GM23338 (cell line): ENCODE measurements at regions not wholly inside any gene's neighbourhood (a gene's known extent, or its start where the extent isn't known, plus 50 kb on each side); places are given as distances from the start of the nearest gene placed in this dataset.
A peak's percentile ranks its signal among the peaks of the same experiment; 100 is the strongest.

Source experiments
- ATAC-seq: fragments of 200-7000 bp; cut with Tn5 transposase; 3 replicates; pipeline ENCODE4 v1.9.1; 2020
- DNase-seq: peaks from one replicate; pipeline ENCODE4 v3.0.0-alpha.2; 2015; ENCODE audit warnings: low spot score
- H2AFZ ChIP-seq: fragments of 200-600 bp; sonication (generic); 2 replicates; pipeline ENCODE4 v1.8.0; 2016; ENCODE audit warnings: antibody characterized with exemption, mild to moderate bottlenecking, moderate library complexity
- H3F3A ChIP-seq: fragments of 200-600 bp; sonication (generic); replicated peaks from 2 replicates; pipeline ENCODE4 v1.8.0; 2017; ENCODE audit warnings: antibody characterized with exemption, mixed run types, low read depth
- H3K27ac ChIP-seq: fragments of 200-600 bp; sonication (generic); 2 replicates; pipeline ENCODE4 v1.6.1; 2016; ENCODE audit warnings: low read depth
- H3K27me3 ChIP-seq: fragments of 200-600 bp; sonication (generic); 2 replicates; pipeline ENCODE4 v1.8.0; 2016; ENCODE audit warnings: mild to moderate bottlenecking, mixed run types, moderate library complexity; ENCODE audit not compliant: insufficient read depth
- H3K36me3 ChIP-seq: fragments of 200-600 bp; sonication (generic); 2 replicates; pipeline ENCODE4 v1.8.0; 2016; ENCODE audit warnings: mild to moderate bottlenecking; ENCODE audit not compliant: insufficient read depth
- H3K4me1 ChIP-seq: fragments of 200-600 bp; sonication (generic); 2 replicates; pipeline ENCODE4 v1.8.0; 2016; ENCODE audit warnings: mild to moderate bottlenecking, moderate library complexity; ENCODE audit not compliant: insufficient read depth
- H3K4me2 ChIP-seq: fragments of 200-600 bp; sonication (generic); 2 replicates; pipeline ENCODE4 v1.7.1; 2017; ENCODE audit warnings: mixed run types
- H3K4me3 ChIP-seq: fragments of 200-600 bp; sonication (generic); 2 replicates; pipeline ENCODE4 v1.6.1; 2016; ENCODE audit warnings: mixed run types
- H3K79me2 ChIP-seq: fragments of 200-600 bp; sonication (generic); replicated peaks from 2 replicates; pipeline ENCODE4 v1.8.0; 2017; ENCODE audit warnings: mild to moderate bottlenecking; ENCODE audit not compliant: insufficient read depth
- H3K9me2 ChIP-seq: fragments of 200-600 bp; sonication (generic); 2 replicates; pipeline ENCODE4 v1.8.0; 2017; ENCODE audit not compliant: insufficient read depth
- H4K20me1 ChIP-seq: fragments of 200-600 bp; sonication (generic); replicated peaks from 2 replicates; pipeline ENCODE4 v1.8.0; 2017; ENCODE audit warnings: mild to moderate bottlenecking; ENCODE audit not compliant: insufficient read depth
- H3K27ac Mint-ChIP-seq: 2 replicates; pipeline ENCODE4 v1.8.0; 2020; ENCODE audit warnings: inconsistent platforms, mild to moderate bottlenecking, moderate library complexity, mixed read lengths
- H3K27me3 Mint-ChIP-seq: 3 replicates; pipeline ENCODE4 v1.8.0; 2022; ENCODE audit warnings: low read depth, mild to moderate bottlenecking, moderate library complexity, mixed read lengths, inconsistent platforms; ENCODE audit not compliant: insufficient read depth, poor library complexity
- H3K36me3 Mint-ChIP-seq: 3 replicates; pipeline ENCODE4 v1.8.0; 2021; ENCODE audit warnings: low read depth, mild to moderate bottlenecking, inconsistent platforms, moderate library complexity, mixed read lengths
- H3K4me1 Mint-ChIP-seq: 3 replicates; pipeline ENCODE4 v1.8.0; 2020; ENCODE audit warnings: mild to moderate bottlenecking, inconsistent platforms, mixed read lengths
- H3K4me3 Mint-ChIP-seq: 3 replicates; pipeline ENCODE4 v1.8.0; 2021; ENCODE audit warnings: moderate library complexity, mild to moderate bottlenecking, inconsistent platforms, mixed read lengths
- H3K9me3 Mint-ChIP-seq: 3 replicates; pipeline ENCODE4 v1.8.0; 2020; ENCODE audit warnings: moderate library complexity, mild to moderate bottlenecking, inconsistent platforms, mixed read lengths
- CREB1 ChIP-seq: fragments of 250-450 bp; sonication (Bioruptor Pico); IDR thresholded peaks from 2 replicates; pipeline ENCODE4 v1.5.0; 2020; ENCODE audit warnings: low read depth, mild to moderate bottlenecking, moderate library complexity
- ETS1 ChIP-seq: IDR thresholded peaks from 2 replicates; pipeline ENCODE4 v1.6.1; 2016; ENCODE audit warnings: antibody characterized with exemption
- EZH2 ChIP-seq: fragments of 200-600 bp; sonication (generic); IDR thresholded peaks from one replicate; pipeline ENCODE4 v1.8.0; 2017; ENCODE audit warnings: antibody characterized with exemption, mild to moderate bottlenecking, low read depth; ENCODE audit not compliant: unreplicated experiment
- JUNB ChIP-seq: IDR thresholded peaks from one replicate; pipeline ENCODE4 v1.6.1; 2016; ENCODE audit warnings: antibody characterized with exemption; ENCODE audit not compliant: unreplicated experiment
- POLR2AphosphoS5 ChIP-seq: IDR thresholded peaks from 2 replicates; pipeline ENCODE4 v1.6.1; 2016; ENCODE audit warnings: antibody characterized with exemption, low read depth
- REST ChIP-seq: IDR thresholded peaks from one replicate; pipeline ENCODE4 v1.6.1; 2018; ENCODE audit warnings: antibody characterized with exemption; ENCODE audit not compliant: unreplicated experiment
- ZNF114 ChIP-seq: fragments of 250-450 bp; sonication (Bioruptor Pico); IDR thresholded peaks from 2 replicates; pipeline ENCODE4 v1.5.0; 2020; ENCODE audit warnings: mild to moderate bottlenecking, moderate library complexity
- TF ChIP-seq, protein P1 (sequence below): fragments of 250-450 bp; sonication (Bioruptor Pico); IDR thresholded peaks from 2 replicates; pipeline ENCODE4 v1.5.0; 2020; ENCODE audit warnings: mild to moderate bottlenecking, moderate library complexity
- TF ChIP-seq, protein P2 (sequence below), 2 experiments: fragments of 200-600 bp in 1 of 2; sonication (generic) in 1 of 2; conservative IDR thresholded peaks; 2 replicates each; pipeline versions ENCODE4 v1.5.1 to v1.6.1; 2016 to 2017; ENCODE audit warnings: antibody characterized with exemption in 2 of 2, low read depth in 2 of 2, mild to moderate bottlenecking in 2 of 2, moderate library complexity in 1 of 2

DNA sequence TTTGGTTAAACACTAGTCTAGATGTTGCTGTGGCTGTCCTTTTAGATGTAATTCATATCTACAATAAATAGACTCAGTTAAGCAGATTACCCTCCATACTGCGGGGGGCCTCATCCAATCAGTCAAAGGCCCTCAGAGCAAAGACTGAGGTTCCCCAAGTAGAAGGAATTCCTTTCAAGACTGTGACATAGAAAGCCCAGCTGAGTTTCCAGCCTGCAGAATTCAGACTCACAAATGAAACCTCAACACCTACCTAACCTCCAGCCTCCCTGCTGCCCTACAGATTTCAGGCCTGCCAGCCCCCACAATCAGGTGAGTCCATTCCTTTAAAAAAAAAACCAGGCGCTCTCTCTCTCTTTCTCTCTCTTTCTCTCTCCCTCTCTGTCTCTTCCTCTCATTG lies 73.6 kb upstream of the NSMCE3 start:
- H3K4me1 ChIP-seq = peaks cover 25% of the 10 kb centered on the region
- H3K27me3 Mint-ChIP-seq = peaks cover 12% of the 10 kb centered on the region
- H3K4me1 Mint-ChIP-seq = peaks cover 64% of the 10 kb centered on the region
- H3K27ac ChIP-seq = peak overlapping the region; percentile 8; the same call in 1 of the 2 replicates
- peak; percentile 37 for DNase-seq
- H2AFZ ChIP-seq = no peak overlapping the region
- no peak for ATAC-seq
- H3F3A ChIP-seq = no peaks in the 10 kb centered on the region
- TF ChIP-seq ZNF114 (no peak), REST (no peak), EZH2 (no peak), POLR2AphosphoS5 (no peak), CREB1 (no peak), JUNB (no peak), ETS1 (no peak)
- TF ChIP-seq, protein P1, sequence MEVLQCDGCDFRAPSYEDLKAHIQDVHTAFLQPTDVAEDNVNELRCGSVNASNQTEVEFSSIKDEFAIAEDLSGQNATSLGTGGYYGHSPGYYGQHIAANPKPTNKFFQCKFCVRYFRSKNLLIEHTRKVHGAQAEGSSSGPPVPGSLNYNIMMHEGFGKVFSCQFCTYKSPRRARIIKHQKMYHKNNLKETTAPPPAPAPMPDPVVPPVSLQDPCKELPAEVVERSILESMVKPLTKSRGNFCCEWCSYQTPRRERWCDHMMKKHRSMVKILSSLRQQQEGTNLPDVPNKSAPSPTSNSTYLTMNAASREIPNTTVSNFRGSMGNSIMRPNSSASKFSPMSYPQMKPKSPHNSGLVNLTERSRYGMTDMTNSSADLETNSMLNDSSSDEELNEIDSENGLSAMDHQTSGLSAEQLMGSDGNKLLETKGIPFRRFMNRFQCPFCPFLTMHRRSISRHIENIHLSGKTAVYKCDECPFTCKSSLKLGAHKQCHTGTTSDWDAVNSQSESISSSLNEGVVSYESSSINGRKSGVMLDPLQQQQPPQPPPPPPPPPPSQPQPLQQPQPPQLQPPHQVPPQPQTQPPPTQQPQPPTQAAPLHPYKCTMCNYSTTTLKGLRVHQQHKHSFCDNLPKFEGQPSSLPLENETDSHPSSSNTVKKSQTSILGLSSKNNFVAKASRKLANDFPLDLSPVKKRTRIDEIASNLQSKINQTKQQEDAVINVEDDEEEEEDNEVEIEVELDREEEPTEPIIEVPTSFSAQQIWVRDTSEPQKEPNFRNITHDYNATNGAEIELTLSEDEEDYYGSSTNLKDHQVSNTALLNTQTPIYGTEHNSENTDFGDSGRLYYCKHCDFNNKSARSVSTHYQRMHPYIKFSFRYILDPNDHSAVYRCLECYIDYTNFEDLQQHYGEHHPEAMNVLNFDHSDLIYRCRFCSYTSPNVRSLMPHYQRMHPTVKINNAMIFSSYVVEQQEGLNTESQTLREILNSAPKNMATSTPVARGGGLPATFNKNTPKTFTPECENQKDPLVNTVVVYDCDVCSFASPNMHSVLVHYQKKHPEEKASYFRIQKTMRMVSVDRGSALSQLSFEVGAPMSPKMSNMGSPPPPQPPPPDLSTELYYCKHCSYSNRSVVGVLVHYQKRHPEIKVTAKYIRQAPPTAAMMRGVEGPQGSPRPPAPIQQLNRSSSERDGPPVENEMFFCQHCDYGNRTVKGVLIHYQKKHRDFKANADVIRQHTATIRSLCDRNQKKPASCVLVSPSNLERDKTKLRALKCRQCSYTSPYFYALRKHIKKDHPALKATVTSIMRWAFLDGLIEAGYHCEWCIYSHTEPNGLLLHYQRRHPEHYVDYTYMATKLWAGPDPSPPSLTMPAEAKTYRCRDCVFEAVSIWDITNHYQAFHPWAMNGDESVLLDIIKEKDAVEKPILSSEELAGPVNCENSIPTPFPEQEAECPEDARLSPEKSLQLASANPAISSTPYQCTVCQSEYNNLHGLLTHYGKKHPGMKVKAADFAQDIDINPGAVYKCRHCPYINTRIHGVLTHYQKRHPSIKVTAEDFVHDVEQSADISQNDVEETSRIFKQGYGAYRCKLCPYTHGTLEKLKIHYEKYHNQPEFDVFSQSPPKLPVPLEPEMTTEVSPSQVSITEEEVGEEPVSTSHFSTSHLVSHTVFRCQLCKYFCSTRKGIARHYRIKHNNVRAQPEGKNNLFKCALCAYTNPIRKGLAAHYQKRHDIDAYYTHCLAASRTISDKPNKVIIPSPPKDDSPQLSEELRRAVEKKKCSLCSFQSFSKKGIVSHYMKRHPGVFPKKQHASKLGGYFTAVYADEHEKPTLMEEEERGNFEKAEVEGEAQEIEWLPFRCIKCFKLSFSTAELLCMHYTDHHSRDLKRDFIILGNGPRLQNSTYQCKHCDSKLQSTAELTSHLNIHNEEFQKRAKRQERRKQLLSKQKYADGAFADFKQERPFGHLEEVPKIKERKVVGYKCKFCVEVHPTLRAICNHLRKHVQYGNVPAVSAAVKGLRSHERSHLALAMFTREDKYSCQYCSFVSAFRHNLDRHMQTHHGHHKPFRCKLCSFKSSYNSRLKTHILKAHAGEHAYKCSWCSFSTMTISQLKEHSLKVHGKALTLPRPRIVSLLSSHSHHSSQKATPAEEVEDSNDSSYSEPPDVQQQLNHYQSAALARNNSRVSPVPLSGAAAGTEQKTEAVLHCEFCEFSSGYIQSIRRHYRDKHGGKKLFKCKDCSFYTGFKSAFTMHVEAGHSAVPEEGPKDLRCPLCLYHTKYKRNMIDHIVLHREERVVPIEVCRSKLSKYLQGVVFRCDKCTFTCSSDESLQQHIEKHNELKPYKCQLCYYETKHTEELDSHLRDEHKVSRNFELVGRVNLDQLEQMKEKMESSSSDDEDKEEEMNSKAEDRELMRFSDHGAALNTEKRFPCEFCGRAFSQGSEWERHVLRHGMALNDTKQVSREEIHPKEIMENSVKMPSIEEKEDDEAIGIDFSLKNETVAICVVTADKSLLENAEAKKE (CRISPR knock-in tag) = no peak
- TF ChIP-seq, protein P2, sequence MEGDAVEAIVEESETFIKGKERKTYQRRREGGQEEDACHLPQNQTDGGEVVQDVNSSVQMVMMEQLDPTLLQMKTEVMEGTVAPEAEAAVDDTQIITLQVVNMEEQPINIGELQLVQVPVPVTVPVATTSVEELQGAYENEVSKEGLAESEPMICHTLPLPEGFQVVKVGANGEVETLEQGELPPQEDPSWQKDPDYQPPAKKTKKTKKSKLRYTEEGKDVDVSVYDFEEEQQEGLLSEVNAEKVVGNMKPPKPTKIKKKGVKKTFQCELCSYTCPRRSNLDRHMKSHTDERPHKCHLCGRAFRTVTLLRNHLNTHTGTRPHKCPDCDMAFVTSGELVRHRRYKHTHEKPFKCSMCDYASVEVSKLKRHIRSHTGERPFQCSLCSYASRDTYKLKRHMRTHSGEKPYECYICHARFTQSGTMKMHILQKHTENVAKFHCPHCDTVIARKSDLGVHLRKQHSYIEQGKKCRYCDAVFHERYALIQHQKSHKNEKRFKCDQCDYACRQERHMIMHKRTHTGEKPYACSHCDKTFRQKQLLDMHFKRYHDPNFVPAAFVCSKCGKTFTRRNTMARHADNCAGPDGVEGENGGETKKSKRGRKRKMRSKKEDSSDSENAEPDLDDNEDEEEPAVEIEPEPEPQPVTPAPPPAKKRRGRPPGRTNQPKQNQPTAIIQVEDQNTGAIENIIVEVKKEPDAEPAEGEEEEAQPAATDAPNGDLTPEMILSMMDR (conservative IDR thresholded peaks at IDR 0.05; ENCODE audit: low read depth in 2 of 2) = no peak
- no peaks in the 10 kb centered on the region for H3K9me2 ChIP-seq
- H3K79me2 ChIP-seq = no peaks in the 10 kb centered on the region
- H4K20me1 ChIP-seq = no peaks in the 10 kb centered on the region
- H3K4me3 ChIP-seq = no peak overlapping the region
- no peaks in the 10 kb centered on the region for H3K9me3 Mint-ChIP-seq
- H3K4me3 Mint-ChIP-seq = no peak overlapping the region
- H3K27me3 ChIP-seq = no peaks in the 10 kb centered on the region
- peak overlapping the region; percentile 74 for H3K27ac Mint-ChIP-seq
- H3K36me3 ChIP-seq = no peaks in the 10 kb centered on the region
- H3K4me2 ChIP-seq = no peak overlapping the region
- no peaks in the 10 kb centered on the region for H3K36me3 Mint-ChIP-seq
